HepG2 (cell line): ENCODE measurements at regions not wholly inside any gene's neighbourhood (a gene's known extent, or its start where the extent isn't known, plus 50 kb on each side); places are given as distances from the start of the nearest gene placed in this dataset.

Experiments used
- ASH2L ChIP-seq: fragments of 300-600, 200-600 bp; sonication (generic); IDR thresholded peaks from 2 replicates; pipeline ENCODE4 v1.7.0; 2017; ENCODE audit warnings: low read depth, mild to moderate bottlenecking, moderate library complexity, mixed read lengths, low read length; ENCODE audit not compliant: insufficient read length
- EZH2 ChIP-seq: conservative IDR thresholded peaks from 2 replicates; pipeline ENCODE4 v1.6.1; 2012; ENCODE audit warnings: mild to moderate bottlenecking, low read depth, low read length, moderate library complexity
- FOXP1 ChIP-seq, 2 experiments: fragments of 450-650 bp in 1 of 2; IDR thresholded peaks; 2 replicates each; pipeline ENCODE4 v1.6.1; 2017 to 2018; ENCODE audit warnings: antibody characterized with exemption in 1 of 2
- HCFC1 ChIP-seq: fragments of 150-350 bp; IDR thresholded peaks from 2 replicates; pipeline ENCODE4 v1.6.1; 2014; ENCODE audit warnings: low read depth, low read length
- MYC ChIP-seq: sonication (generic); formaldehyde crosslinking; IDR thresholded peaks from 2 replicates; pipeline ENCODE4 v1.9.0; 2021; ENCODE audit warnings: missing genetic modification reagents, borderline replicate concordance
- POLR2A ChIP-seq, 2 experiments: IDR thresholded peaks; 2 replicates each; pipeline ENCODE4 v1.6.1; 2011; ENCODE audit warnings: low read depth in 2 of 2, low read length in 2 of 2, mild to moderate bottlenecking in 1 of 2, moderate library complexity in 1 of 2; ENCODE audit not compliant: insufficient read depth in 1 of 2
- RXRB ChIP-seq: IDR thresholded peaks from 2 replicates; pipeline ENCODE4 v1.6.1; 2016; ENCODE audit warnings: borderline replicate concordance, missing genetic modification reagents, missing compliant biosample characterization
- SSRP1 ChIP-seq: IDR thresholded peaks from 2 replicates; pipeline ENCODE4 v1.6.1; 2016; ENCODE audit warnings: control low read depth
- ZNF614 ChIP-seq: IDR thresholded peaks from 2 replicates; pipeline ENCODE4 v1.6.1; 2018; ENCODE audit warnings: missing biosample characterization, missing genetic modification reagents, inconsistent platforms, borderline replicate concordance
- TF ChIP-seq, protein P1 (sequence below), 2 experiments: sonication (generic) in 1 of 2; formaldehyde crosslinking in 1 of 2; IDR thresholded peaks; 2 replicates each; pipeline versions ENCODE4 v1.5.1 to v1.6.1; 2011 to 2020; ENCODE audit warnings: borderline replicate concordance in 1 of 2, low read depth in 1 of 2, low read length in 1 of 2, mild to moderate bottlenecking in 1 of 2, missing genetic modification reagents in 1 of 2, moderate library complexity in 1 of 2
- TF ChIP-seq, protein P2 (sequence below): sonication (generic); formaldehyde crosslinking; IDR thresholded peaks from 2 replicates; pipeline ENCODE4 v1.5.1; 2020; ENCODE audit warnings: missing genetic modification reagents, mild to moderate bottlenecking, borderline replicate concordance

DNA sequence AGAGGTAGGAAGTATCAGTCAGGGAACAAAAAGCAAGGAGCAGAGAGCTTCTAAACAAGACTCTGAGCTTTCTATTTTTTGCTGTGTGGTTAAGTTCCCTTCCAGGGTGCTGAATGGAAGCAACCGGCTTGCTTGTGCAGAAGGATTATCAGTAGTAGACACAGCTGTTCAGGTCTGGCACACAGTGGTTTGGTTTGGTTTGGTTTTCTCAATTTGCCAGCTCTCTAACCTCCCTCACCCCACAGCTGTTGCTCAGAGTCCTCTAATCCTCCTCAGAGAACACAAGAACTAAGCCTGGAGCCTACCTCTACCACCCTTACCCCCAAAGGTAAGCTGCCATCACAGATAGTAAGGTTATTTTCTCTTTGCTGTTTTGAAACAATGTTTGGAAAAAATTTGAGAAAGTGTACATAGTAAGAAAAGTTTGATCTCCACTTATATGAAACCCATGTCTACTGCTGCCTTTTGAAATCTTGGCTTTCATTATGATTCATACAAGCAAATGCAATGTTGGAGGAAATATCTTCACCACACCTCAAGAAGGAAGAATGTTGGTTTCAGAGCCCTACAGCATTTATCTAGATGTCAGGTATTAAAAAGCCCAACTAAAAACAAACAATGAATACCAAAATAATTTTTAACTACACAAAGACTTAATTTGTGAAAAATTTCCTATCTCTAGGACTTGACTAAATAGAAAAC lies 255.3 kb downstream of the NR4A2 start:
- TF ChIP-seq EZH2 = no peak
- no peak for TF ChIP-seq MYC (CRISPR knock-in tag)
- no peak for TF ChIP-seq POLR2A (IDR thresholded peaks at IDR 0.05; ENCODE audit: insufficient read depth in 1 of 2, low read depth in 2 of 2, low read length in 2 of 2)
- TF ChIP-seq ASH2L = no peak
- TF ChIP-seq SSRP1 (CRISPR knock-in tag) = no peak
- TF ChIP-seq, protein P1, sequence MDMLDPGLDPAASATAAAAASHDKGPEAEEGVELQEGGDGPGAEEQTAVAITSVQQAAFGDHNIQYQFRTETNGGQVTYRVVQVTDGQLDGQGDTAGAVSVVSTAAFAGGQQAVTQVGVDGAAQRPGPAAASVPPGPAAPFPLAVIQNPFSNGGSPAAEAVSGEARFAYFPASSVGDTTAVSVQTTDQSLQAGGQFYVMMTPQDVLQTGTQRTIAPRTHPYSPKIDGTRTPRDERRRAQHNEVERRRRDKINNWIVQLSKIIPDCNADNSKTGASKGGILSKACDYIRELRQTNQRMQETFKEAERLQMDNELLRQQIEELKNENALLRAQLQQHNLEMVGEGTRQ (IDR thresholded peaks at IDR 0.05; ENCODE audit: low read depth, low read length) = no peak
- TF ChIP-seq, protein P1 (CRISPR knock-in tag; IDR thresholded peaks at IDR 0.05; ENCODE audit: borderline replicate concordance) = no peak
- no peak for TF ChIP-seq HCFC1
- TF ChIP-seq FOXP1 (IDR thresholded peaks at IDR 0.05) = no peak
- no peak for TF ChIP-seq FOXP1 (CRISPR knock-in tag; IDR thresholded peaks at IDR 0.05)
- TF ChIP-seq, protein P2, sequence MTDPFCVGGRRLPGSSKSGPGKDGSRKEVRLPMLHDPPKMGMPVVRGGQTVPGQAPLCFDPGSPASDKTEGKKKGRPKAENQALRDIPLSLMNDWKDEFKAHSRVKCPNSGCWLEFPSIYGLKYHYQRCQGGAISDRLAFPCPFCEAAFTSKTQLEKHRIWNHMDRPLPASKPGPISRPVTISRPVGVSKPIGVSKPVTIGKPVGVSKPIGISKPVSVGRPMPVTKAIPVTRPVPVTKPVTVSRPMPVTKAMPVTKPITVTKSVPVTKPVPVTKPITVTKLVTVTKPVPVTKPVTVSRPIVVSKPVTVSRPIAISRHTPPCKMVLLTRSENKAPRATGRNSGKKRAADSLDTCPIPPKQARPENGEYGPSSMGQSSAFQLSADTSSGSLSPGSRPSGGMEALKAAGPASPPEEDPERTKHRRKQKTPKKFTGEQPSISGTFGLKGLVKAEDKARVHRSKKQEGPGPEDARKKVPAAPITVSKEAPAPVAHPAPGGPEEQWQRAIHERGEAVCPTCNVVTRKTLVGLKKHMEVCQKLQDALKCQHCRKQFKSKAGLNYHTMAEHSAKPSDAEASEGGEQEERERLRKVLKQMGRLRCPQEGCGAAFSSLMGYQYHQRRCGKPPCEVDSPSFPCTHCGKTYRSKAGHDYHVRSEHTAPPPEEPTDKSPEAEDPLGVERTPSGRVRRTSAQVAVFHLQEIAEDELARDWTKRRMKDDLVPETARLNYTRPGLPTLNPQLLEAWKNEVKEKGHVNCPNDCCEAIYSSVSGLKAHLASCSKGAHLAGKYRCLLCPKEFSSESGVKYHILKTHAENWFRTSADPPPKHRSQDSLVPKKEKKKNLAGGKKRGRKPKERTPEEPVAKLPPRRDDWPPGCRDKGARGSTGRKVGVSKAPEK (CRISPR knock-in tag) = no peak
- no peak for TF ChIP-seq ZNF614 (CRISPR knock-in tag)
- no peak for TF ChIP-seq RXRB
